Cardiac muscle cell (in vitro differentiated cells and primary cell): ENCODE measurements at regions not wholly inside any gene's neighbourhood (a gene's known extent, or its start where the extent isn't known, plus 50 kb on each side); places are given as distances from the start of the nearest gene placed in this dataset.

Experiments
- DNase-seq, 2 donors: peaks; one replicate each; pipeline versions ENCODE4 v3.0.0 to v3.0.0-alpha.2; 2010 to 2017; ENCODE audit warnings: low read depth in 1 of 2, low spot score in 1 of 2
- H3K27ac ChIP-seq: fragments of 200-600 bp; sonication (generic); 2 replicates; pipeline ENCODE4 v1.5.1; 2016
- H3K27me3 ChIP-seq: fragments of 200-600 bp; sonication (generic); 2 replicates; pipeline ENCODE4 v1.6.0; 2016; ENCODE audit warnings: control low read depth
- H3K36me3 ChIP-seq: fragments of 200-600 bp; sonication (generic); 2 replicates; pipeline ENCODE4 v1.5.1; 2016; ENCODE audit warnings: control low read depth
- H3K4me1 ChIP-seq: fragments of 200-600 bp; sonication (generic); 2 replicates; pipeline ENCODE4 v1.8.1; 2017; ENCODE audit warnings: low read depth, mild to moderate bottlenecking, mixed run types
- H3K4me3 ChIP-seq: fragments of 200-600 bp; sonication (generic); 2 replicates; pipeline ENCODE4 v1.5.1; 2016; ENCODE audit warnings: mild to moderate bottlenecking
- H3K9me3 ChIP-seq: fragments of 200-600 bp; sonication (generic); 2 replicates; pipeline ENCODE4 v1.5.1; 2017; ENCODE audit warnings: low read depth, mild to moderate bottlenecking, control low read depth
- CTCF ChIP-seq: IDR thresholded peaks from 2 replicates; pipeline ENCODE4 v1.5.1; 2012; ENCODE audit warnings: low read depth, mild to moderate bottlenecking, low read length

DNA sequence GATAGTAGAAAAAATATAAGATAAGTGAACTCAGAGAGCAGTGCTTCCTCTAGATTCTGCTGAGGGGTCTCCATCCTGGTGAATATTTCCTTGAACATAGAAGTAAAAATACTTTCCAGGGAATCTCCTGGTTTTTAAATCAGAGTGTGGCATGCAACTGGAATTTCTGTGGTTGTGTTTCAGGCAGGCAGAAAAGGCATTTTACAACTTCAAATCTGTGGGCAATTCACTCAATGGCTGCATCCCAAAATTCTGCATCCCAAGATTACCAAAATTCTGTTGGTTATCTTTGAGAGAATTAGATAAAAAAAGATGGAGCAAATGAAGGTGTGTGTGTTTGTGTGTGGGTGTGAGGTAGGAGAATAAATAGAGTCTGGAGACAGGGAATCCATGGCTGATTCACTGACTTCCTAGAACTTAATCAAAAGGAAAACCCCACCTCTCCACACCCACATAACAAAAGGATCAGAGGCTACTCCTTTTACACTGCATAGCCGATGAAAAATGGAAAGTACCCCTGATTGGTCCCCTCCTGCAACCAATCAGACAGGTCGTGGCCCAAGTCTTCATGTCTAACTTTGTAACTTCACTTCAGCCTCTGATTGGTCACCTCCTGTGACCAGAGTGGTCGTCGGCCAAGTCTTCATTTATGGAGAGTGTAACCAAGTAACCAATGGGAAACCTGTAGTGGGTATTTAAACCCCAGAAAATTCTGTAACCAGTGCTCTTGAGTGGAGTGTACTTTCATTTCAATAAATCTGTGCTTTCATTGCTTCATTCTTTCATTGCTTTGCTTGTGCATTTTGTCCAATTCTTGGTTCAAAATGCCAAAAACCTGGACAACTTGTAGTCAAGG is 112.8 kb downstream of the DLEU7 start:
- Histone ChIP-seq H3K4me3 (no peak overlapping the region), H3K9me3 (no peaks in the 10 kb centered on the region), H3K36me3 (no peaks in the 10 kb centered on the region), H3K4me1 (peaks cover 6% of the 10 kb centered on the region), H3K27me3 (no peaks in the 10 kb centered on the region), H3K27ac (no peak overlapping the region)
- no peak for DNase-seq
- no peak for TF ChIP-seq CTCF

DNA sequence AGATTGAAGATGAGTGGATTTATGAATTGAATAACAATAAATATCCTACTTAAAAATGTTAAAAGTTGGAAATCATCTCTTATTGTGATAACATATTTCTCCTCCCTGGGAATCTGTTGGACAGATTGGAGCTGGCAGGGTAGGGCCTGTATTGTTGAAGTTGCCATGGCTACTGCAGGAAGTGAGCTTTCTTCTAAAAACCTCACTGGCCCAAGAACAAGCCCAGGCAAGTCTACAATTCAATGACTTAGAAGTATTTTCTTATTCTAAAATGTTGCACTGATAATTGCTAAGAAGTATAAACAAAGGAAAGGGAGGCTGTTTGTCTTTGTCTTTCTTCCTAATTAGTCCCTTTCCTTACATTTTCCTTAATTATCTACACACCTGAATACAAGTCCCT is 112.1 kb downstream of the DLEU7 start:
- no peak for TF ChIP-seq CTCF
- H3K27ac ChIP-seq = no peak overlapping the region
- no peaks in the 10 kb centered on the region for H3K27me3 ChIP-seq
- H3K36me3 ChIP-seq = no peaks in the 10 kb centered on the region
- no peak overlapping the region for H3K4me3 ChIP-seq
- H3K9me3 ChIP-seq = no peaks in the 10 kb centered on the region
- peak in 1 of 2 donors; percentile 75 for DNase-seq
- H3K4me1 ChIP-seq = peaks cover 6% of the 10 kb centered on the region

- Histone ChIP-seq H3K27me3 (no peaks in the 10 kb centered on the region), H3K27ac (no peak overlapping the region), H3K4me1 (no peaks in the 10 kb centered on the region), H3K4me3 (no peak overlapping the region), H3K9me3 (no peaks in the 10 kb centered on the region), H3K36me3 (no peaks in the 10 kb centered on the region)
- no peak for TF ChIP-seq CTCF
- DNase-seq = peak in 1 of 2 donors; percentile 61
These were observed 110.8 kb downstream of the DLEU7 start for GRCh38 chr13:50732712-50733111.

DNA sequence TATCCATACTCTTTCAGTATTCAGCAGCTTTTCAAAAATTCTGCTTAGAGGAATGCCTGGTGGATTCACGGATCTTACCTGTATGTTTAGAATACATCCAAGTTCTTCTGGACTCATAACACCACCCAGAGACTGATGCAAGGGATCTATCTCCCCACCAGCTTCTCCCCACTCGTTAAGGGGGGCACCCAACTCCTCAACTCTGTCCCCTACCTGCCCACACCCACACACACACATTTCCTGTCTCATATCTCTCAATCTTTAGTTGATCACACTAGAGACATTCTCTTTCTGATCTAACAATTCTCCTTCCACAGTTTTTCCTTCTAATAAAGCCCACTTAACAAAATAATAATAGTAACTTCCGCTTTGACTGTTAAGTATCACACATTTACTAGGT is 110.1 kb downstream of the DLEU7 start:
- Histone ChIP-seq H3K36me3 (no peaks in the 10 kb centered on the region), H3K4me3 (no peak overlapping the region), H3K4me1 (no peaks in the 10 kb centered on the region), H3K27me3 (no peaks in the 10 kb centered on the region), H3K9me3 (no peaks in the 10 kb centered on the region), H3K27ac (no peak overlapping the region)
- no peak for DNase-seq
- TF ChIP-seq CTCF = no peak

- Histone ChIP-seq H3K9me3 (no peaks in the 10 kb centered on the region), H3K27ac (no peak overlapping the region), H3K27me3 (no peaks in the 10 kb centered on the region), H3K4me1 (no peaks in the 10 kb centered on the region), H3K4me3 (no peak overlapping the region), H3K36me3 (no peaks in the 10 kb centered on the region)
- TF ChIP-seq CTCF = no peak
- no peak for DNase-seq
These were observed 108.4 kb downstream of the DLEU7 start for GRCh38 chr13:50735071-50735470.
